ENCODE measurements at regions not wholly inside any gene's neighbourhood (a gene's known extent, or its start where the extent isn't known, plus 50 kb on each side); places are given as distances from the start of the nearest gene placed in this dataset.

DNA sequence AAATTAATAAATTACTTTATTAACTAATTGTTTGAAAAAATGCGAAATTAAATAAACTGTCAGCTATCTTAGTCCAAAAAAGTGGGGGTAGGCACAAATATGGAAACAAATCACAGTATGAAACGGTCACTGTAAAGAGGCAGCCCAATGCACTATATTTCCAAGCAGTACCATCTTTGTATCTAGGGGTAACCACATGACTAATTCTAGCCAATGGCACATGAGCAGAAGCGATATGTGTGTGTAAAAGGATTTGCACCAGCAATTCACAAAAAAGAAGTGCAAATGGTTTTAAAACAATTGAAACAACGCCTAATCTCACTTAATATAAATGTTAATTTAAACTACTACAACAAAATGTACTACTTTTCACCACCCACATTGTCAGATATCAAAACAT, 129.5 kb upstream of the PRNP start:
- TF ChIP-seq POLR2AphosphoS5 (IDR thresholded peaks at IDR 0.05) (no peak), CTCF (IDR thresholded peaks at IDR 0.05) (no peak)
